ENCODE measurements at regions not wholly inside any gene's neighbourhood (a gene's known extent, or its start where the extent isn't known, plus 50 kb on each side); places are given as distances from the start of the nearest gene placed in this dataset.

DNA sequence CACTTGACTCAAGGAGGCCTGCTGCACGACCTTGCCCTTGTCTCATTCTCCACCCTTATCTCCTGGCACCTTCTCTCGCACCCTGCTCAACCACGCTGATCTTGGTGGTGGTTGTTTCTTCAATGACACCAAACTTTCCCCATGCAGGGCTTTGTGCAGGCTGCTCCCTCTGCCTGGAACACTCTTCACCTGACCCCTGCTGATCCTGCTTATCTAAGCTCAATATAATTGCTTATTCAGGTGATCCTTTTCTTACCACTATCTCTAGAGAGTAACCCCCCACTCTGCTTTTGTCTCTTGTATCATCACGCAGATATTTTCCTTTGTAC, 604.4 kb downstream of the BUD13 start:
- peak overlapping the region; percentile 1 for H3K27ac Mint-ChIP-seq
- no peaks in the 10 kb centered on the region for H4K20me1 ChIP-seq (ENCODE audit: low read depth)
- DNase-seq (ENCODE audit: low spot score): no peak
- H3K4me3 ChIP-seq: no peak overlapping the region
- no peak overlapping the region for H3K4me3 Mint-ChIP-seq
- H3K36me3 ChIP-seq: no peaks in the 10 kb centered on the region
- peaks cover 52% of the 10 kb centered on the region for H3K4me1 Mint-ChIP-seq
- no peak overlapping the region for H3K9ac ChIP-seq
- H3K79me2 ChIP-seq (ENCODE audit: low read depth): no peaks in the 10 kb centered on the region
- peaks cover 14% of the 10 kb centered on the region for H3K27me3 Mint-ChIP-seq (ENCODE audit: insufficient read depth, low read depth)
- H3K9me3 ChIP-seq (ENCODE audit: low read depth): no peaks in the 10 kb centered on the region
- H3K9me3 Mint-ChIP-seq: no peaks in the 10 kb centered on the region
- no peak overlapping the region for H3K4me2 ChIP-seq
- H3K4me1 ChIP-seq: peaks cover 1% of the 10 kb centered on the region
- TF ChIP-seq, protein P1, sequence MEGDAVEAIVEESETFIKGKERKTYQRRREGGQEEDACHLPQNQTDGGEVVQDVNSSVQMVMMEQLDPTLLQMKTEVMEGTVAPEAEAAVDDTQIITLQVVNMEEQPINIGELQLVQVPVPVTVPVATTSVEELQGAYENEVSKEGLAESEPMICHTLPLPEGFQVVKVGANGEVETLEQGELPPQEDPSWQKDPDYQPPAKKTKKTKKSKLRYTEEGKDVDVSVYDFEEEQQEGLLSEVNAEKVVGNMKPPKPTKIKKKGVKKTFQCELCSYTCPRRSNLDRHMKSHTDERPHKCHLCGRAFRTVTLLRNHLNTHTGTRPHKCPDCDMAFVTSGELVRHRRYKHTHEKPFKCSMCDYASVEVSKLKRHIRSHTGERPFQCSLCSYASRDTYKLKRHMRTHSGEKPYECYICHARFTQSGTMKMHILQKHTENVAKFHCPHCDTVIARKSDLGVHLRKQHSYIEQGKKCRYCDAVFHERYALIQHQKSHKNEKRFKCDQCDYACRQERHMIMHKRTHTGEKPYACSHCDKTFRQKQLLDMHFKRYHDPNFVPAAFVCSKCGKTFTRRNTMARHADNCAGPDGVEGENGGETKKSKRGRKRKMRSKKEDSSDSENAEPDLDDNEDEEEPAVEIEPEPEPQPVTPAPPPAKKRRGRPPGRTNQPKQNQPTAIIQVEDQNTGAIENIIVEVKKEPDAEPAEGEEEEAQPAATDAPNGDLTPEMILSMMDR (IDR thresholded peaks at IDR 0.05): no peak
- TF ChIP-seq EZH2phosphoT487 (IDR thresholded peaks at IDR 0.05) (no peak), EZH2 (IDR thresholded peaks at IDR 0.05) (no peak)
- no peaks in the 10 kb centered on the region for H3K36me3 Mint-ChIP-seq
- H3K27ac ChIP-seq: no peak overlapping the region
- no peaks in the 10 kb centered on the region for H3F3A ChIP-seq (ENCODE audit: low read depth)
- no peaks in the 10 kb centered on the region for H3K27me3 ChIP-seq
- H2AFZ ChIP-seq (replicated peaks): no peak overlapping the region

DNA sequence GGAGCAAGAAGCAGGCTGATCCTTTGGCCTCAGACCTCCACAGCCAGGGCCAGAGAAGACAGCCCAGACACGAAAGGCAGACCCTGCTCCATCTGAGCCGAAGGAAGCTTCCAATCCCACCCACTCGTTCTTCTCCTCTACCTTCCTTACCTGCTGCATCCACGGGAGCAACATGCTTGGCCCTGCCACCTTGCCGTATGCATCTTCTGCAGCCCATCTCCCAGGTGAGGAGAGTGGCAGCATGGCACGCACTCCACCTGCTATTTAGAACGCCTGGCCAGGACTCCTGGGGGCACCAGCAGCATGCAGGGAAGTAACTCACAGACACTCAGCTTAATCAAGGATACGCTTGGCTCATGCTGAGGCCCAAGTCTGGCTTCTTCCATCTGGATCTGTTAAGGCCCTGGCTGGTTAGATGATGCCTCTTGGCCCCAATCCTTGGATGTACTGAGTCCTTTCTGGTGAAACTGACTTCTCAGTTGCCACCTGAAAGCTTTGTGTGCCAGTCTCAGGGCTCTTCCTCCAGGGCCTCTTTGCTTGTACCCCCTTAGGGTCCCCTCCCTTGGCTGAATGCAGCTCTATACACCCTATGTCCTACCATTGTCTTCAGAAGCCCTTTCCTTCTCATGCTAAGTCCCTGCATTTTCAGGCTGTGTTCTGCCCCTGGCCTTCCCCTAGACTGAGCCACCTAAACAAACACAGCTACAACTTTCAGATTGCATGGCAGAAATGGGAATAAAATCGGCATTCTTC, 604.9 kb downstream of the BUD13 start:
- H3K4me1 Mint-ChIP-seq: peaks cover 52% of the 10 kb centered on the region
- H2AFZ ChIP-seq (replicated peaks): no peak overlapping the region
- no peaks in the 10 kb centered on the region for H3K9me3 ChIP-seq (ENCODE audit: low read depth)
- no peaks in the 10 kb centered on the region for H3K27me3 ChIP-seq
- no peaks in the 10 kb centered on the region for H3K79me2 ChIP-seq (ENCODE audit: low read depth)
- H3K9ac ChIP-seq: no peak overlapping the region
- no peak overlapping the region for H3K4me2 ChIP-seq
- peaks cover 12% of the 10 kb centered on the region for H3K27me3 Mint-ChIP-seq (ENCODE audit: insufficient read depth, low read depth)
- no peaks in the 10 kb centered on the region for H3K9me3 Mint-ChIP-seq
- no peaks in the 10 kb centered on the region for H3F3A ChIP-seq (ENCODE audit: low read depth)
- H3K36me3 Mint-ChIP-seq: no peaks in the 10 kb centered on the region
- DNase-seq (ENCODE audit: low spot score): no peak
- TF ChIP-seq, protein P1 (IDR thresholded peaks at IDR 0.05): no peak
- TF ChIP-seq EZH2phosphoT487 (IDR thresholded peaks at IDR 0.05): no peak
- no peak for TF ChIP-seq EZH2 (IDR thresholded peaks at IDR 0.05)
- no peaks in the 10 kb centered on the region for H4K20me1 ChIP-seq (ENCODE audit: low read depth)
- H3K4me1 ChIP-seq: peaks cover 4% of the 10 kb centered on the region
- peak overlapping the region; percentile 1 for H3K27ac Mint-ChIP-seq
- no peak overlapping the region for H3K4me3 Mint-ChIP-seq
- no peak overlapping the region for H3K27ac ChIP-seq
- H3K4me3 ChIP-seq: no peak overlapping the region
- no peaks in the 10 kb centered on the region for H3K36me3 ChIP-seq

DNA sequence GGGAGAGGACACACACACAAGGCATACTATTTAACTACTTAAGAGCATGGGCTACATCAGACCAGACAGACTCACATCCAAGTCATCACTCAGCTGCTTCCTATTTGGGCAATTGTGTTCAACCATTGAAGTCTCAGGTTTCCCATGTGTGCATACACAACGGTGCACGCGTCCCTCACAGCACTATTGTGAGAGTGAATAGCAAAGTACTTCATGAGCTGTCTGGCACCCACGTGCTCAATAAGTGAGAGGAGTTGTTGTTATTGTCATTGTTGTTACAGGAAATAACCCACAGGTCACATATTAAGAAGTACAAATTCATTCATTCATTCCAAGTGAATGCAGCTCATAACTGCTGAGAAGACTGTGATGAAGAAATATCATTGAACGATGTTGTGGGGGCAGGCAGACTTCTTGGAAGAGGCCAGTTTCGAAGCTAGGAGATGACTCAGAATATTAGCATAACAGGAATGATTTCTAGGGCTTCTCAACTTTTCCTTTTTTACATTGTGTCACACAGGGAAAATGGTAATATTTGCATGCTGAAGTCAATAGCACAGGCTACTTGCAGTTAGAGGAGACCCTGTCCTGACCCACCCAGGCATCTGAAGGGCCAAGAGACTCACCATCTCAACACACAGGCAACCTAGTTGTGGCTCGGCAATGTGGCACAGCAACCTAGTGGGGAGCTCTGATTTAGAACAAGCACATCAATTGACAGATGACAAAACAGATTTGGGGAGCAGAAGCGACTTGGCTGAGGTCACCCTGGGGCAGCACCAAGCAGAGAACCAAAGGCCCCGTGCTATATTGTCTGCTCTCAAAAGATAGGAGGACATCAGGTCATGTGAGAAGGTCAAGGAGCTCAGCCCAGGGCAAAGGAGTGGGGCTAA, 606.0 kb downstream of the BUD13 start:
- H3K36me3 Mint-ChIP-seq: no peaks in the 10 kb centered on the region
- Histone ChIP-seq H3K4me3 (no peak overlapping the region), H3K79me2 (ENCODE audit: low read depth) (no peaks in the 10 kb centered on the region), H4K20me1 (ENCODE audit: low read depth) (no peaks in the 10 kb centered on the region), H3K4me1 (peaks cover 14% of the 10 kb centered on the region), H3K36me3 (no peaks in the 10 kb centered on the region), H3K27ac (no peak overlapping the region), H3K9me3 (ENCODE audit: low read depth) (no peaks in the 10 kb centered on the region), H3K4me2 (no peak overlapping the region), H3K9ac (no peak overlapping the region), H3F3A (ENCODE audit: low read depth) (no peaks in the 10 kb centered on the region), H3K27me3 (no peaks in the 10 kb centered on the region), H2AFZ (replicated peaks) (no peak overlapping the region)
- no peaks in the 10 kb centered on the region for H3K9me3 Mint-ChIP-seq
- H3K27me3 Mint-ChIP-seq (ENCODE audit: insufficient read depth, low read depth): peaks cover 9% of the 10 kb centered on the region
- H3K27ac Mint-ChIP-seq: peak overlapping the region; percentile 25
- no peak for DNase-seq (ENCODE audit: low spot score)
- no peak overlapping the region for H3K4me3 Mint-ChIP-seq
- H3K4me1 Mint-ChIP-seq: peaks cover 52% of the 10 kb centered on the region
- TF ChIP-seq EZH2phosphoT487 (IDR thresholded peaks at IDR 0.05): no peak
- TF ChIP-seq, protein P1 (IDR thresholded peaks at IDR 0.05): no peak
- no peak for TF ChIP-seq EZH2 (IDR thresholded peaks at IDR 0.05)
